ENCODE measurements at regions not wholly inside any gene's neighbourhood (a gene's known extent, or its start where the extent isn't known, plus 50 kb on each side); places are given as distances from the start of the nearest gene placed in this dataset.

DNA sequence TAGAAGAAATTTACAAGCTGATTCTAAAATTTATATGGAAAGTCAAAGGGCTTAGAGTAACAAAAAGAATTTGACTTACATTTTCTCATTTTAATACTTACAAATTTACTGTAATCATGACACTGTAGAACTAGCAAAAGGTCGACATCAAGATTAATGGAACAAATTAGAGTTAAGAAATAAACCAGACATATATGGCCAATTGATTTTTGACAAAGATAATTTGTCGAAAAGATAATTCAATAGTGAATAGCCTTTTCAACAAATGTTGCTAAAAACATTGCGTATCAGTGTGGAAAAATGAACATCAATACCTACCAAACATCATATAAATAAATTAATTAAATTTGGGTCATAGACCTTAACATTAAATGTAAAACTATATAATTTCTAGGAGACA, 955.5 kb upstream of the AUTS2 start:
- no peak for DNase-seq (ENCODE audit: low read depth)

DNA sequence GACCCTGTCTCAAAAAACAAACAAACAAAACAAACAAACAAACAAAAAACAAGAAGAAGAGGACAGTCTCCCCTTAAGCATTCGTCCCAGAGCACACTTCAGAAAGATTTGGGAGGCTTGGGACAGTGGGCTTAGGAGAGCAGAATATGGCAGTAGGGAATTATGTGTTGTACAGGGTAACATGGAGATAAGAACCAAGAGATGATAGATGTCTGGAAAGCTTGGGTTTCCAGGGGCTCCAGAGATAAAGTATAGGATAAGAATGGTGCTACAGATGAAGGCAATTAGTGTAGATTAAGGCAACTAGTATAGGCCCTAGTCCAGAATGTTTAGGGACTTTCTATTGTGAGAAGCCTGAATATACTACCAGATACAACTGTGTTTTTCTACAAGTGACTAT, 934.9 kb upstream of the AUTS2 start:
- DNase-seq (ENCODE audit: low read depth): no peak

DNA sequence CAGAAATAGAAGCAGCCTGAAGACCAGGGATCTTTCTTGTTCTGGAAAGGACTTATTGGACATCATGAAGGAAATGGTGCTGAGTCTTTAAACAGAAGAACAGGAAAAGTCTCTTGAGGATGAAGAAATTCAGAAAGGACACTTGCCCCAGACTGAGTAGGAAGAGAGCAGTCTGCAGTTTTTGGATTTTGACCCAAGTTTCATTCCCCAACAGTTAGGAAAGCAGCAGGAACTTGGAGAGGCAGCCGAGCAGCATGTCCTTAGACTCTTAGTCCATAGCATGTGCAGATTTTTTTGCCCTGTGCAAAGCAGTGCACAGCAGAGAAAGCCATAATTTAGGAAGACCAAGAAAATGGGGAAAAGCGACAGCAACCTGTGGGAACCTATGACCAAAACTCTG, 927.2 kb upstream of the AUTS2 start:
- no peak for DNase-seq (ENCODE audit: low read depth)

DNA sequence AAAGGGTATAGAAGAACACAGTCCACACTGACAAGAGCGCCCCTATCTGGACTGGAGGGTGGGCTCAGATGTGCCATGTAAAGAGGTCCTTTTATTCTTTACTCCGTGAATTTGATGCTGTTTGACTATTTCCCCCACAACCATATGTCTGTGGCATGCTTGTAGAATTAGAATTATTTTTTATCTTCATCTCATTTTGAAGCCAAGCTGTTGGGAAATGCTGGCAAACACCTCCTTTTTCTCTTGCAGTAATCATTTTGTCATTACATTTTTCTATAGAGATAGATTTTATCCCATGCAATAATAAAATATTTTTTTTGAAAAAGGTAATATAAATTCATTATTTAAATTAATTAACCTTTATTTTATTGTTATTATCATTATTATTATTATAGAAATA, 926.6 kb upstream of the AUTS2 start:
- no peak for DNase-seq (ENCODE audit: low read depth)

- no peak for DNase-seq (ENCODE audit: low read depth)
Measured at GRCh38 chr7:68674826-68675225, 923.4 kb upstream of the AUTS2 start.

- no peak for DNase-seq (ENCODE audit: low read depth)
Measured at GRCh38 chr7:68676813-68677535, 921.3 kb upstream of the AUTS2 start.

GRCh38 chr7:68678196-68678595, 920.1 kb upstream of the AUTS2 start:
- DNase-seq (ENCODE audit: low read depth): no peak

GRCh38 chr7:68679459-68680234, 918.6 kb upstream of the AUTS2 start:
- no peak for DNase-seq (ENCODE audit: low read depth)

DNA sequence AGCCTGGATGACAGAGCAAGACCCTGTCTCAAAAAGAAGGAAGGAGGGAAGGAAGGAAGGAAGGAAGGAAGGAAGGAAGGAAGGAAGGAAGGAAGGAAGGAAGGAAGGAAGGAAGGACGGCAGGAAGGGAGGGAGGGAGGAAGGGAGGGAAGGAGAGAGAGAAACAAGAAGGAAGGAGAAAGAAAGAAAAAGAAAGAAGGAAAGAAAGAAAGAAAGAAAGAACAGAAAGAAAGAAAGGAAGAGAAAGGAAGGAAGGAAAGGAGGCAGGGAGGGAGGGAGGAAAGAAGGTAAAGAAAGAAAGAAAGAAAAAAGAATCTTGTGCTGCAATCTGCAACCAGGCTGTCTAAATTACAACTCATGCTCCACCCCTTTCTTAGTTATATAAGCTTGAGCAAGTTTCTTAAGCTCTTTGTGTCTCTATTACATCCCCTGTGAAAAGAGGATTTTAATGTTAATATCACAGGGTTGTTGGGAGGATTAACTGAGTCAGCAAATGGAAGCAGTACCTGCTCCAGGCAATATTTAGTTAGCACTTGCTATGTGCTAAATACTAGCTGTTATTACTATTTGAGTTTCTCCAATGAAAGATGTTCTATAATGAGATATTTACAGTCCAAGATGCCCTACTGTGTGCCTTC, 917.9 kb upstream of the AUTS2 start:
- DNase-seq (ENCODE audit: low read depth): no peak

- no peak for DNase-seq (ENCODE audit: low read depth)
Measured at GRCh38 chr7:68682910-68683309, 915.4 kb upstream of the AUTS2 start.

- DNase-seq (ENCODE audit: low read depth): no peak
Measured at GRCh38 chr7:68684246-68684839, 913.9 kb upstream of the AUTS2 start.

DNA sequence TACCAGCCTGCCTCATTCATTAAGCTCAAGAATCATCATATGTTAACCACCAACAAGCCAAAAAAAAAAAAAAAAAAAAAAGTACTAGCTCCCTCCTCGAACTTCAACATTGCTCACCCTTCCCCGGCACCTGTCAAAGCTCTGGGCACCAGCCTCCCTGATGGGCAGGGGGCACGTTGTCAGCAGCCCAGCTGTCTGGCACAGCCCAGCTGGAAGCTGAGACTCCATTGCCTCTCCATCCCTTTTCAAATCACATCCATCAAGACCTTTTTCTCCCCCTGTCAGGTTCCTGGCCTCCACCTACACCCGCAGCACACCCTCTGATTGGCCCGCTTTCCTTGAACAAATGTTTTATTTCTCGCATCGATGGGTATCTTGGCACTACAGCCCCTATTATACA, 913.3 kb upstream of the AUTS2 start:
- no peak for DNase-seq (ENCODE audit: low read depth)

DNA sequence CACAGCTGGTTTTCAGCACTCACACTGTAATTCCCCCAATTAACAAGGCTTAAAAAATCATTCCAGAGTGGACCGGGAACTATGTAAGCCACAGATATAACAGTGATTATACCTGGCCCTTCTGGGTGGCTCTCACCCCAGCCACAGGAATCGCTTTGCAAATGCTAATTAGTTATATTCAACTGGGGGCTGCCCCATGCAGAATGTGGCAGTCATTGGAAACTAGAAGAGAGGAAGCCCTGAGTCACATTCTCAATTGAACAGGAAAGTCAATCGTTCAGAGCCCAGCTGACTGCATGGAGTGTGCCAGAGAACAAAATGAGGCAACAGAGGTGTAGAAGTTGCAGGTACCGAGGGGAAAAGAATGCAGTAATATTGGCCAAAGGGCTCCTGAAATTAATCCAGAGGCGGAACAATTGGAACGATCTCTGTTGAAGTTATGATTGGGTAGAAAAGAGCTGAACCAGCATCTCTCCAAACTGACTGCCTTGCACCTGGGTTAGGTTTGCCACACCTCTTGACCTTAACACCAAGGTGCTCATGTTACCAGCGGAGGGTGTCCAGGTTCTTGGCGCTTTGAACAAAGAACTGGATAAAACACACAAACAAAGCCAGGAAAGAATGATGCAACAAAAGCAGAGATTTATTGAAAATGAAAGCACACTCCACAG, 909.7 kb upstream of the AUTS2 start:
- no peak for DNase-seq (ENCODE audit: low read depth)

GRCh38 chr7:68689087-68689433, 909.2 kb upstream of the AUTS2 start:
- DNase-seq (ENCODE audit: low read depth): no peak

DNA sequence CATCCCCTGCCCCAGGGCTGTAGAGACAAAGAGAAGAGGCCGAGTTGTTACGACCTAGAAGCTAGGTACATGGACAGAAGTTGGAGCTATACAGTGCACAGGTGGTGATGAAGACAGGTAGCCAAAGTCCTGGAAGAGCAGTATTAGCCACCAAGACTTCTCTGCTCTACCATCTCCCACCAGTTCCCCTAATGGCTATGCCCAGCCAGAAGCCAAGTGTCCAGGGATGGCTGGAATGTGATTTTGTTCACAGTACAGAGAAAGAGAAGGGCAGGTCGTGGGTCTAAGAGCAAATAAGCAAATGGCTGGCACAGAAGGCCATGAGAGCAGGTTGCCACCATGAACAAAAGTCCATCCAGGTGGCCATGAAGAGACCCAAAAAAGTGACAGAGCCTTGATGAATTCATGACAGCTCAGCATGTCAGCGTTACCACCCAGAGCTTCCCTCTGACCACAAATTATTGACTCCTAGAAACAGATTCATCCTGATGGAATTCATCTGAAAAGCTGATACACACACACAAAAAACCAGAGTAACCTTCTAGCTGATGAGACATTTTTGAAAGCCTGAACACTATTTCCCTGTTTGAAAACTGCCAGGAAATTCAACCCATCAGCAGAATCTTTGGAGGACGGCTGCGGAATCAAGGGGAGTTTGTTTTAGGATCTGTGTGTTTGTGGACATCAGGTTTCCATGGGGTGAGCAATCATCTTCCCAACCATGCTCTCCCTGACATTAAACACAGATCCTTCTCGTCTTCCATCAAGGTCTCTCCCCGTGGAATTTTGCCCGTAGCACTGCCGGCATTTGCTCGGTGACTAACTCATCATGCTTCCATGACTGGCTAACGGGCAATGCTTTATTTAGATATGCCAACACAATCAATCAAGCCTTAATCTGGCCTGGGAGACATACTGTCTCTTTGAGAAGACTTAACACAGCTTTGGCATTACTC, 906.7 kb upstream of the AUTS2 start:
- peak; percentile 83 for DNase-seq (ENCODE audit: low read depth)

DNA sequence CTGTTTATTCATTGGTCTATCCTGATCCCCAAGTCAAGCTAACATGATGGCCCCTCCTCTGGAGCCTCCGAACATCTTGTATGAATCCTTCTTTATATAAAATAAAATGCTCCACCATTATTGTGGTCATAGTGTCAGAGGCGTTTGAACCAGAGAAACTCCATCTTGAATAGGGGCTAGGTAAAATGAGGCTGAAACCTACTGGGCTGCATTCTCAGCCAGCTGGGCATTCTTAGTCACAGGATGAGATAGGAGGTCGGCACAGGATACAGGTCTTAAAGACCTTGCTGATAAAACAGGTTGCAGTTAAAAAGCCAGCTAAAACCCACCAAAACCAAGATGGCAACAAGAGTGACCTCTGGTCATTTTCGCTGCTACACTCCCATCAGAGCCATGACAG, 905.8 kb upstream of the AUTS2 start:
- no peak for DNase-seq (ENCODE audit: low read depth)

- no peak for DNase-seq (ENCODE audit: low read depth)
Measured at GRCh38 chr7:68694656-68695055, 903.6 kb upstream of the AUTS2 start.

DNA sequence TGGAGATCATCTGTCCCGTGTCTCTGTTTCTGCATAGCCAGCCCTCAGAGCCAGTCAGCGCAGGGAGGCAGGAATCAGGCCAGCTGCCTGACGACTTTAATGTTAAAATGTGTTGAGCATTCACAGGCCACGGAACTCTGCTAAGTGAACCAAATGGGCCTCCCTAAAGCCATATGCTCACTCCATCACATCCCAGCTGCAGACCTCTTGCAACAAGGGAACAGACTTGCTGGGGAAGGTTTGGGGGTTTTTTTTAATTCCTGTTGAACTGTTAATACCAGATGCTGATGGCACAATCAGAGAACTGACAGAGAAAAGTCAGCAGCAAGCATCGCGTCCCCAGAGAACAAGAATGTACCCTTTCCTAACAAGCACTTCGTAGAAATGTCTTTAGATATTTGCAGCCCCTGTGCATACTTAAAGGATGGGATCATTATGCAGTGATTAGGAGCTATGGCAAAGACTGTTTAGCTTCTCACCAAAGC, 900.4 kb upstream of the AUTS2 start:
- DNase-seq (ENCODE audit: low read depth): no peak

DNA sequence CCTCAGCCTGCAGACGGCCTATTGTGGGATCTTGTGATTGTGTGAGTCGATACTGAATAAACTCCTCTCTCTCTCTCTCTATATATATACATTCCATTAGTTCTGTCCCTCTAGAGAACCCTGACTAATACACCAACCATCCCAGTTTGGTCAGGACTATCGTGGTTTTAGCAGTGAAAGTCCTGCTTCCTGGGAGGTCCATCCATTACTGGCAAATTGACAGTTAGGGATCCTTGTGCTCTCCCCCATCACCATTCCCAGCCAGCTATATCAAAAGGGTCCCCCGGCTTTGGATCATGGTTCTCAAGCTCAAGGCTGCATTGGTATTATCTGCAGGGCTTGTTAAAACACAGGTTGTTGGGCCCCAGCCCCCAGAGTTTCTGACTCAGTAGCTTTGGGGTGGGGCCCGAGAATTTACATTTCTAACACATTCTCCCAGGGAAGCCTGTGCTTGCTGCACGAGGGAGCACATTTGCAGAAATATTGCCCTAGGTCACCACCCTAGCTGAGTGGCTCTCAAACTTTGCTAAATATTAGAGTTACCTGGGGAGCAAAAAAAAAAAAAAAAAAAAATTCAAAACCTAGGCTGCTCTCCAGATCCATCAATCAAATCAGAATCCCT, 899.1 kb upstream of the AUTS2 start:
- DNase-seq (ENCODE audit: low read depth): peak; percentile 49

- no peak for DNase-seq (ENCODE audit: low read depth)
Measured at GRCh38 chr7:68700414-68700813, 897.9 kb upstream of the AUTS2 start.

- no peak for DNase-seq (ENCODE audit: low read depth)
Measured at GRCh38 chr7:68706291-68706690, 892.0 kb upstream of the AUTS2 start.
